ENCODE measurements at regions not wholly inside any gene's neighbourhood (a gene's known extent, or its start where the extent isn't known, plus 50 kb on each side); places are given as distances from the start of the nearest gene placed in this dataset.

DNA sequence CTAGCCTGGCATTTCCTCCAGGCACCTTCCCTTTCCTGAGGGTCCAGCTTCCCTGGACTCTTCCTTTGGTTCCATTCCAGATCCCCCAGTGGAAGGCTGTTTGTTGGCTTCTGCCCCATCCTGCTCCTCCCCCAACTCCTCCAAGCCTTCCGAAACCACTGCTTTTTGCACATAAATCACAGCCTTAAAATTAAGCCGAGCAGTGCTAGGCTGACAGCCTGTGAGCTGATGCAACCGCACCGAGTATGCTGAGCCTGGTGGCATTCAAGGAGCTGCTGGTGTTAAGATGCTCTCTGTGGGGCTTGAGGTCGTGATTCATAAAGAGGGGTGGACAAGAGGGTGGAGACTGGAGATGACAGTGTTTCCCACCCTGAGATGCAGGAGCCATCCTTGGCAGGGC lies 266.6 kb upstream of the C1orf174 start:
- TF ChIP-seq, protein P1, sequence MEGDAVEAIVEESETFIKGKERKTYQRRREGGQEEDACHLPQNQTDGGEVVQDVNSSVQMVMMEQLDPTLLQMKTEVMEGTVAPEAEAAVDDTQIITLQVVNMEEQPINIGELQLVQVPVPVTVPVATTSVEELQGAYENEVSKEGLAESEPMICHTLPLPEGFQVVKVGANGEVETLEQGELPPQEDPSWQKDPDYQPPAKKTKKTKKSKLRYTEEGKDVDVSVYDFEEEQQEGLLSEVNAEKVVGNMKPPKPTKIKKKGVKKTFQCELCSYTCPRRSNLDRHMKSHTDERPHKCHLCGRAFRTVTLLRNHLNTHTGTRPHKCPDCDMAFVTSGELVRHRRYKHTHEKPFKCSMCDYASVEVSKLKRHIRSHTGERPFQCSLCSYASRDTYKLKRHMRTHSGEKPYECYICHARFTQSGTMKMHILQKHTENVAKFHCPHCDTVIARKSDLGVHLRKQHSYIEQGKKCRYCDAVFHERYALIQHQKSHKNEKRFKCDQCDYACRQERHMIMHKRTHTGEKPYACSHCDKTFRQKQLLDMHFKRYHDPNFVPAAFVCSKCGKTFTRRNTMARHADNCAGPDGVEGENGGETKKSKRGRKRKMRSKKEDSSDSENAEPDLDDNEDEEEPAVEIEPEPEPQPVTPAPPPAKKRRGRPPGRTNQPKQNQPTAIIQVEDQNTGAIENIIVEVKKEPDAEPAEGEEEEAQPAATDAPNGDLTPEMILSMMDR (IDR thresholded peaks at IDR 0.05), result no peak
- no peak for TF ChIP-seq POLR2A (IDR thresholded peaks at IDR 0.05; ENCODE audit: low read depth)
